Osteoblast (primary cell): ENCODE measurements at regions not wholly inside any gene's neighbourhood (a gene's known extent, or its start where the extent isn't known, plus 50 kb on each side); places are given as distances from the start of the nearest gene placed in this dataset.

Experiments used
- DNase-seq: peaks from one replicate; pipeline ENCODE4 v3.0.0; 2011; ENCODE audit warnings: low spot score, mixed read lengths; ENCODE audit not compliant: insufficient read length; ENCODE audit errors: missing footprints
- H2AFZ ChIP-seq: 2 replicates; pipeline ENCODE4 v1.6.0; 2011; ENCODE audit warnings: mild to moderate bottlenecking, low read length
- H3K27ac ChIP-seq: 2 replicates; pipeline ENCODE4 v1.5.1; 2011; ENCODE audit warnings: mild to moderate bottlenecking, low read depth, low read length, moderate library complexity
- H3K27me3 ChIP-seq: 2 replicates; pipeline ENCODE4 v1.6.0; 2012; ENCODE audit warnings: mild to moderate bottlenecking, control low read depth, inconsistent platforms, low read length, moderate library complexity; ENCODE audit not compliant: insufficient read depth
- H3K36me3 ChIP-seq: 2 replicates; pipeline ENCODE4 v1.5.1; 2011; ENCODE audit warnings: mild to moderate bottlenecking, low read length, control low read depth, moderate library complexity; ENCODE audit not compliant: insufficient read depth
- H3K4me1 ChIP-seq: 2 replicates; pipeline ENCODE4 v1.5.1; 2011; ENCODE audit warnings: mild to moderate bottlenecking, low read length, control low read depth, moderate library complexity; ENCODE audit not compliant: insufficient read depth
- H3K4me2 ChIP-seq: 2 replicates; pipeline ENCODE4 v1.6.0; 2011; ENCODE audit warnings: mild to moderate bottlenecking, low read length; ENCODE audit not compliant: insufficient read depth
- H3K4me3 ChIP-seq: fragments of 200-600 bp; sonication (generic); 3 replicates; pipeline ENCODE4 v1.5.1; 2012; ENCODE audit warnings: mild to moderate bottlenecking, low read length, inconsistent platforms; ENCODE audit not compliant: insufficient read depth
- H3K79me2 ChIP-seq: 2 replicates; pipeline ENCODE4 v1.6.0; 2012; ENCODE audit warnings: mild to moderate bottlenecking, low read length, control low read depth, inconsistent platforms; ENCODE audit not compliant: insufficient read depth
- H3K9me3 ChIP-seq: 2 replicates; pipeline ENCODE4 v1.5.1; 2011; ENCODE audit warnings: low read depth, low read length, control low read depth
- H4K20me1 ChIP-seq: 2 replicates; pipeline ENCODE4 v1.6.0; 2012; ENCODE audit warnings: mild to moderate bottlenecking, low read length, control low read depth; ENCODE audit not compliant: insufficient read depth
- CTCF ChIP-seq: IDR thresholded peaks from 2 replicates; pipeline ENCODE4 v1.5.1; 2011; ENCODE audit warnings: mild to moderate bottlenecking, low read depth, low read length, moderate library complexity; ENCODE audit errors: extremely low read depth

- no peak for TF ChIP-seq CTCF
- no peak for DNase-seq
- Histone ChIP-seq H2AFZ (no peak overlapping the region), H3K4me1 (peaks cover 19% of the 10 kb centered on the region), H3K4me2 (no peak overlapping the region), H3K4me3 (no peak overlapping the region), H3K79me2 (no peaks in the 10 kb centered on the region), H3K9me3 (no peaks in the 10 kb centered on the region), H3K27ac (no peak overlapping the region), H3K36me3 (no peaks in the 10 kb centered on the region), H4K20me1 (no peaks in the 10 kb centered on the region), H3K27me3 (no peaks in the 10 kb centered on the region)
Observed at GRCh38 chr11:23974601-23975000, 522.3 kb upstream of the LUZP2 start.

GRCh38 chr11:23976426-23976825 lies 520.4 kb upstream of the LUZP2 start:
- Histone ChIP-seq H3K9me3 (no peaks in the 10 kb centered on the region), H3K4me1 (peaks cover 19% of the 10 kb centered on the region), H3K4me2 (peak overlapping the region; percentile 10), H3K36me3 (no peaks in the 10 kb centered on the region), H4K20me1 (no peaks in the 10 kb centered on the region), H2AFZ (peak overlapping the region; percentile 1), H3K27me3 (no peaks in the 10 kb centered on the region), H3K79me2 (no peaks in the 10 kb centered on the region), H3K27ac (peak overlapping the region; percentile 55), H3K4me3 (no peak overlapping the region)
- TF ChIP-seq CTCF: no peak
- peak; percentile 18 for DNase-seq

- Histone ChIP-seq H3K9me3 (no peaks in the 10 kb centered on the region), H3K27me3 (no peaks in the 10 kb centered on the region), H3K4me3 (no peak overlapping the region), H4K20me1 (no peaks in the 10 kb centered on the region), H3K27ac (peak overlapping the region; percentile 55), H3K4me1 (peaks cover 19% of the 10 kb centered on the region), H3K79me2 (no peaks in the 10 kb centered on the region), H3K36me3 (no peaks in the 10 kb centered on the region), H2AFZ (peak overlapping the region; percentile 1), H3K4me2 (peak overlapping the region; percentile 10)
- no peak for DNase-seq
- no peak for TF ChIP-seq CTCF
Observed at GRCh38 chr11:23976841-23977271, 520.0 kb upstream of the LUZP2 start.

GRCh38 chr11:23988381-23989006 lies 508.4 kb upstream of the LUZP2 start:
- no peak for DNase-seq
- H3K27ac ChIP-seq: no peak overlapping the region

More at GRCh38 chr11:23988381-23989006, 508.4 kb upstream of the LUZP2 start:
- Histone ChIP-seq H3K4me2 (peak overlapping the region; percentile 6), H3K27me3 (no peaks in the 10 kb centered on the region), H3K9me3 (no peaks in the 10 kb centered on the region), H3K36me3 (no peaks in the 10 kb centered on the region), H3K4me3 (no peak overlapping the region), H3K4me1 (peaks cover 27% of the 10 kb centered on the region), H3K79me2 (no peaks in the 10 kb centered on the region), H2AFZ (no peak overlapping the region), H4K20me1 (no peaks in the 10 kb centered on the region)
- no peak for TF ChIP-seq CTCF
